Lung (tissue), 11 donors: ENCODE measurements at regions not wholly inside any gene's neighbourhood (a gene's known extent, or its start where the extent isn't known, plus 50 kb on each side); places are given as distances from the start of the nearest gene placed in this dataset.

Source experiments
- ATAC-seq: fragments of 200-7000 bp; cut with Tn5 transposase; one replicate; pipeline ENCODE4 v1.9.1; 2020; ENCODE audit warnings: moderate number of reproducible peaks; ENCODE audit not compliant: insufficient read depth, low FRiP score
- DNase-seq, 3 donors: peaks; one replicate each; pipeline ENCODE4 v3.0.0-alpha.2; 2013 to 2017
- H3K27ac ChIP-seq, 2 donors: one replicate each; pipeline ENCODE4 v1.5.1; 2013; ENCODE audit warnings: mild to moderate bottlenecking in 2 of 2, moderate library complexity in 2 of 2, control low read depth in 1 of 2, inconsistent platforms in 1 of 2, low read depth in 1 of 2, low read length in 1 of 2
- H3K27me3 ChIP-seq, 3 donors: one replicate each; pipeline ENCODE4 v1.5.1; 2013; ENCODE audit warnings: low read length in 2 of 3; ENCODE audit not compliant: control insufficient read depth in 3 of 3, insufficient read depth in 3 of 3
- H3K36me3 ChIP-seq, 4 donors: one replicate each; pipeline ENCODE4 v1.5.1; 2013; ENCODE audit warnings: low read length in 4 of 4, mild to moderate bottlenecking in 1 of 4, moderate library complexity in 1 of 4; ENCODE audit not compliant: control insufficient read depth in 4 of 4, insufficient read depth in 4 of 4
- H3K4me1 ChIP-seq, 5 donors: one replicate each; pipeline ENCODE4 v1.5.1; 2013; ENCODE audit warnings: low read length in 5 of 5, mild to moderate bottlenecking in 2 of 5, moderate library complexity in 1 of 5; ENCODE audit not compliant: control insufficient read depth in 5 of 5, insufficient read depth in 5 of 5
- H3K4me3 ChIP-seq: one replicate; pipeline ENCODE4 v1.5.1; 2013; ENCODE audit warnings: mild to moderate bottlenecking, control low read depth, moderate library complexity
- H3K9ac ChIP-seq, 2 donors: one replicate each; pipeline ENCODE4 v1.5.1; 2013; ENCODE audit warnings: low read length in 2 of 2, control low read depth in 1 of 2; ENCODE audit not compliant: insufficient read depth in 1 of 2
- H3K9me3 ChIP-seq, 4 donors: one replicate each; pipeline ENCODE4 v1.5.1; 2013; ENCODE audit warnings: low read length in 3 of 4, mild to moderate bottlenecking in 1 of 4, moderate library complexity in 1 of 4; ENCODE audit not compliant: control insufficient read depth in 4 of 4, insufficient read depth in 3 of 4
- CTCF ChIP-seq: IDR thresholded peaks from 2 replicates; pipeline ENCODE4 v1.5.1; 2012; ENCODE audit warnings: mild to moderate bottlenecking; ENCODE audit errors: control extremely low read depth, extremely low read depth
- WGBS, 2 donors: extraction: QIAGEN DNeasy Blood & Tissue Kit; methylation state at CpG; one replicate each; pipeline ENCODE4 v1.1.7; 2013; 5-methylcytosine and 5-hydroxymethylcytosine counted together
- donor health status: control.
- donor health status: control.
- donor health status: Bipolar disorder and iron deficiency.
- donor health status: healthy.
- donor health status: DM: yes; HTN: yes; CAD: no.

DNA sequence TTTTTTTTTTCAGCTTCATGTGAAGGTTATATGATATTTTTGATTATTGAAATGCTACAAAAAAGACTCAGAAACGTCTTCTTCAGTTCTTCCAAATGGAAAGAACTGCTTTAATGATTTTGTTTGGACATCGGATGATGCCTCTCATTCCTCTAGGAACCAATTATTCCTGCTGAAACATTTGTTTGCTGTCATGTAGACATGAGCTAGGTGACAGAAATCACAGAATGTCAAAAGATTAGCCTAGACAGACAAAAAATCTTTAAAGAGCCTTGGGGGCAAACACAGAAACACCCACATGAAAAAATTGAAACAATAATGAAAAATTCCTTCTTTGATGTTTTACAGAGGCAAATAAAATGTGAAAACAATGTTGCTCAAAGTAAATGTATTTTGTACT is 244.2 kb upstream of the EDIL3 start:
- no peaks in the 10 kb centered on the region for H3K4me1 ChIP-seq
- no peak overlapping the region for H3K9ac ChIP-seq
- no peak for ATAC-seq
- H3K36me3 ChIP-seq, result no peaks in the 10 kb centered on the region
- no peak for DNase-seq
- TF ChIP-seq CTCF, result no peak
- 83 to 90% methylated on average over 2 of the region's 2 CpGs for WGBS, 2 donors
- peaks cover 0 to 1% (median 0%) of the 10 kb centered on the region in 4 donors for H3K9me3 ChIP-seq
- no peaks in the 10 kb centered on the region for H3K27me3 ChIP-seq
- no peak overlapping the region for H3K4me3 ChIP-seq
- H3K27ac ChIP-seq, result no peak overlapping the region

DNA sequence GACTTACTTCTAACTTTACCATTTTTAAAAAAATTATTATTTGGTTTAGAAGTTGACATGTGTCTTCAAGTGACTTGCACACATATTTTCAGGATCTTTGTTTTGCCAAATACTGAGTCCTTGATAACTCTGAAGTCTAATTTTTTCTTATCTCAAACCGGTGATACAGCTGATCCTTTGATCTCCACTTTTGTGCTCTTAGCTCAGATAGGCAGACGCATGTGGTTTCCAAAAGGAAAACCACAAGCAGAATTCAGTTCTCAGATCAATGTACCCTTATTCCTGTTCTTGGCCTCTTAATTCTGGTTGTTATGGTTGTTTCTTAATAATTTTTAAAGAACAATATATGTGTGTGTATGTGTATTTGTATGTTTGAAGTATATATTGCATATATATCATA is 238.3 kb upstream of the EDIL3 start:
- ATAC-seq, result no peak

GRCh38 chr5:84622461-84622860 is 237.8 kb upstream of the EDIL3 start:
- no peak overlapping the region for H3K4me3 ChIP-seq
- 60 to 74% methylated on average over 3 of the region's 3 CpGs for WGBS, 2 donors
- no peaks in the 10 kb centered on the region for H3K9me3 ChIP-seq
- H3K9ac ChIP-seq, result no peak overlapping the region
- no peaks in the 10 kb centered on the region for H3K4me1 ChIP-seq
- TF ChIP-seq CTCF, result no peak
- H3K27me3 ChIP-seq, result no peaks in the 10 kb centered on the region
- ATAC-seq (no peak), DNase-seq (no peak)
- H3K27ac ChIP-seq, result no peak overlapping the region
- no peaks in the 10 kb centered on the region for H3K36me3 ChIP-seq

More for the DNA sequence above, 238.3 kb upstream of the EDIL3 start:
- Histone ChIP-seq H3K27me3 (no peaks in the 10 kb centered on the region), H3K9ac (no peak overlapping the region), H3K4me1 (no peaks in the 10 kb centered on the region), H3K9me3 (no peaks in the 10 kb centered on the region), H3K27ac (no peak overlapping the region), H3K36me3 (no peaks in the 10 kb centered on the region), H3K4me3 (no peak overlapping the region)
- no peak for TF ChIP-seq CTCF
- DNase-seq, result no peak
- WGBS, 2 donors, result 21 to 23% methylated on average over 2 of the region's 2 CpGs

- TF ChIP-seq CTCF, result no peak
- no peak for DNase-seq
- Histone ChIP-seq H3K4me1 (peaks cover 0 to 8% (median 0%) of the 10 kb centered on the region in 5 donors), H3K27me3 (no peaks in the 10 kb centered on the region), H3K36me3 (no peaks in the 10 kb centered on the region), H3K9me3 (no peaks in the 10 kb centered on the region), H3K27ac (no peak overlapping the region), H3K9ac (no peak overlapping the region), H3K4me3 (no peak overlapping the region)
- WGBS, 2 donors, result 19 to 42% methylated on average over 1 of the region's 1 CpG
- ATAC-seq, result no peak
Measured at GRCh38 chr5:84618262-84618661, 233.6 kb upstream of the EDIL3 start.
